ENCODE measurements at regions not wholly inside any gene's neighbourhood (a gene's known extent, or its start where the extent isn't known, plus 50 kb on each side); places are given as distances from the start of the nearest gene placed in this dataset.

GRCh38 chr10:131646551-131647525 lies 254.0 kb upstream of the PPP2R2D start:
- DNase-seq (ENCODE audit: low read depth in 2 of 3, low spot score in 2 of 3) = no peak

- no peak for DNase-seq (ENCODE audit: low read depth in 2 of 3, low spot score in 2 of 3)
These were observed 253.0 kb upstream of the PPP2R2D start for GRCh38 chr10:131647789-131648188.

GRCh38 chr10:131648386-131649020 lies 252.3 kb upstream of the PPP2R2D start:
- no peak for DNase-seq (ENCODE audit: low read depth in 2 of 3, low spot score in 2 of 3)

GRCh38 chr10:131649617-131650016 lies 251.2 kb upstream of the PPP2R2D start:
- no peak for DNase-seq (ENCODE audit: low read depth in 2 of 3, low spot score in 2 of 3)

- no peak for DNase-seq (ENCODE audit: low read depth in 2 of 3, low spot score in 2 of 3)
These were observed 250.6 kb upstream of the PPP2R2D start for GRCh38 chr10:131650169-131650705.

- no peak for DNase-seq (ENCODE audit: low read depth in 2 of 3, low spot score in 2 of 3)
These were observed 249.8 kb upstream of the PPP2R2D start for GRCh38 chr10:131650771-131651673.

- no peak for DNase-seq (ENCODE audit: low read depth in 2 of 3, low spot score in 2 of 3)
These were observed 249.0 kb upstream of the PPP2R2D start for GRCh38 chr10:131651674-131652437.

- DNase-seq (ENCODE audit: low read depth in 2 of 3, low spot score in 2 of 3) = no peak
These were observed 248.2 kb upstream of the PPP2R2D start for GRCh38 chr10:131652438-131653139.

- DNase-seq (ENCODE audit: low read depth in 2 of 3, low spot score in 2 of 3) = no peak
These were observed 247.7 kb upstream of the PPP2R2D start for GRCh38 chr10:131653140-131653539.

- DNase-seq (ENCODE audit: low read depth in 2 of 3, low spot score in 2 of 3) = no peak
These were observed 247.0 kb upstream of the PPP2R2D start for GRCh38 chr10:131653554-131654470.

GRCh38 chr10:131654471-131655087 lies 246.2 kb upstream of the PPP2R2D start:
- no peak for DNase-seq (ENCODE audit: low read depth in 2 of 3, low spot score in 2 of 3)

GRCh38 chr10:131655101-131655849 lies 245.5 kb upstream of the PPP2R2D start:
- DNase-seq (ENCODE audit: low read depth in 2 of 3, low spot score in 2 of 3) = no peak

- no peak for DNase-seq (ENCODE audit: low read depth in 2 of 3, low spot score in 2 of 3)
These were observed 244.8 kb upstream of the PPP2R2D start for GRCh38 chr10:131656009-131656408.

- DNase-seq (ENCODE audit: low read depth in 2 of 3, low spot score in 2 of 3) = no peak
These were observed 244.4 kb upstream of the PPP2R2D start for GRCh38 chr10:131656431-131656841.

- DNase-seq (ENCODE audit: low read depth in 2 of 3, low spot score in 2 of 3) = no peak
These were observed 243.4 kb upstream of the PPP2R2D start for GRCh38 chr10:131657318-131657984.

GRCh38 chr10:131657985-131658330 lies 242.8 kb upstream of the PPP2R2D start:
- DNase-seq (ENCODE audit: low read depth in 2 of 3, low spot score in 2 of 3) = no peak
